Retinal pigment epithelial cell (primary cell): ENCODE measurements at regions not wholly inside any gene's neighbourhood (a gene's known extent, or its start where the extent isn't known, plus 50 kb on each side); places are given as distances from the start of the nearest gene placed in this dataset.
A peak's percentile ranks its signal among the peaks of the same experiment; 100 is the strongest.

Experiments used
- DNase-seq: peaks from one replicate; pipeline ENCODE4 v3.0.0-alpha.2; 2010; ENCODE audit warnings: low read depth
- H3K4me3 ChIP-seq: 2 replicates; pipeline ENCODE4 v1.5.1; 2011; ENCODE audit warnings: mild to moderate bottlenecking, low read length, control low read depth, moderate library complexity
- CTCF ChIP-seq: conservative IDR thresholded peaks from 2 replicates; pipeline ENCODE4 v1.5.1; 2011; ENCODE audit warnings: low read depth, low read length, control low read depth, inconsistent platforms

- H3K4me3 ChIP-seq: no peak overlapping the region
- no peak for TF ChIP-seq CTCF
- DNase-seq: no peak
These were observed 51.0 kb downstream of the FAT4 start for GRCh38 chr4:125365731-125366130.

DNA sequence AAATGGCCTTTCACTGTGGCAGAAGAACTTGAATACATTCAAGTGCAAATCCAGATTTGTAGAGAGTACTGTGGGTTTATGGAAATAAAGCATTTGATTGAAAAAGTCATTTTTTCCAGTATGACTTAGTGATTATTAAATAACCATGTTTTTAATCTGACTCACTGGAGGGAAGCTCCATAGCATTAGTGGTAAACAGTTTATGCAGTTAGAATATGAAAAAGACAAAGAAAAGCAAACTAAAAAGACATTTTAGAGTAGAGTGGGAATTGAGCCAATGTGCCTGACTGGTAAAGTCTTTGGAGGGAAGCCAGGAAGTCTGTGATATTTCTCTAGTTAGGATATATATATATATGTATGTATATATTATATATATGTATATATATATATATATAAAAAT lies 53.4 kb downstream of the FAT4 start:
- TF ChIP-seq CTCF: no peak

GRCh38 chr4:125368671-125369081 lies 53.9 kb downstream of the FAT4 start:
- peak overlapping the region; percentile 0 for H3K4me3 ChIP-seq
- DNase-seq: peak; percentile 50
- no peak for TF ChIP-seq CTCF

More for the DNA sequence above, 53.4 kb downstream of the FAT4 start:
- no peak overlapping the region for H3K4me3 ChIP-seq
- peak; percentile 37 for DNase-seq

DNA sequence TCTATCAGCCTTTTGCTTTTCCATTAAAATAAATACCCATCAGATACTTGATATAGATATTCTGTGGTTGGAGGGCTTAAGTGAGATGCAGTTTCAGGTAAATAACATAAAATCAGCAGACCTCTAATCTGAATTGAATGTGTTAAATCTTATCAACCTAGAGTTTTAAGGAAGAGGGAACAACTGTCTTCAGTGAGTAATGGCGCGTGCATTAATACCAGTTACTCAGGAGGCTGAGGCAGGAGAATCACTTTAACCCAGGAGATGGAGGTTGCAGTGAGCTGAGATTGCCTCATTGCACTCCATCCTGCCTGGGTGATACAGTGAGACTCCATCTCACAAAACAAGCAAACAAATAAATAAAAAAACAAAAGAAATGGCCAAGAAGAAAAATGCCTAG lies 54.3 kb downstream of the FAT4 start:
- no peak for TF ChIP-seq CTCF

DNA sequence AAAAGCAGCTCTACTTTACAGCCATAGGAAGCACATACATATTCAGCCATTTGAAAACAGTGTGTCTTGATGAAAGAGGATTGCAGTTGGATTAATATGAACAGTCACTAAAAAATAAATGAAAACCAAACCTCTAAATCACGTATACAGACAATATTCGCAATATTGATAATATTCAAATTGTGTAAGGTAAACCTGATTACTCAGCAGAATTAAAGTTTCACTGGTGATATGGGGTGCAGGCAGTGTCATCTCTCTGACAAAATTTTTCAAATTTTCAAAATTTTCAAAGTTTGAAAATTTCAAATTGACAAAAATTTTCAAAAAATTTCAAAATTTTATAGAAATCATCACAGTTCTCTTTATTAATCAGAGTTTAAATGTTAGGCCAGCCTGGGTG lies 55.7 kb downstream of the FAT4 start:
- no peak for TF ChIP-seq CTCF
- DNase-seq: no peak

More for the DNA sequence above, 54.3 kb downstream of the FAT4 start:
- no peak overlapping the region for H3K4me3 ChIP-seq
- DNase-seq: no peak

GRCh38 chr4:125382995-125383394 lies 68.2 kb downstream of the FAT4 start:
- TF ChIP-seq CTCF: no peak
- no peak overlapping the region for H3K4me3 ChIP-seq

More for the DNA sequence above, 55.7 kb downstream of the FAT4 start:
- H3K4me3 ChIP-seq: no peak overlapping the region

GRCh38 chr4:125387770-125388169 lies 73.0 kb downstream of the FAT4 start:
- no peak for DNase-seq
- H3K4me3 ChIP-seq: no peak overlapping the region
- TF ChIP-seq CTCF: no peak

More at GRCh38 chr4:125382995-125383394, 68.2 kb downstream of the FAT4 start:
- DNase-seq: no peak
